IMR-90 (cell line): ENCODE measurements at regions not wholly inside any gene's neighbourhood (a gene's known extent, or its start where the extent isn't known, plus 50 kb on each side); places are given as distances from the start of the nearest gene placed in this dataset.

ENCODE experiments used
- ATAC-seq: fragments of 200-7000 bp; cut with Tn5 transposase; 2 replicates; pipeline ENCODE4 v1.9.1; 2020; ENCODE audit warnings: low read depth, mild to moderate bottlenecking, moderate library complexity
- BruUV-seq: library from RNA; stranded (reverse); fragments of 400-500 nt; replicated peaks from 2 replicates; lab custom pipeline; 2021; lab: Mats Ljungman, UMichigan
- CTCF ChIA-PET: fragments of 300-600 bp; formaldehyde crosslinking; extraction: SDS; loops from one replicate; lab custom pipeline; 2021; ENCODE audit warnings: antibody characterized with exemption; lab: Yijun Ruan, JAX
- POLR2A ChIA-PET: fragments of 300-600 bp; sonication (Branson Sonifier 250); formaldehyde crosslinking; loops from one replicate; lab custom pipeline; 2022; ENCODE audit warnings: antibody characterized with exemption; ENCODE audit not compliant: unreplicated experiment; lab: Charles Lee
- DNase-seq: peaks from one replicate; pipeline ENCODE4 v3.0.0; 2013
- H2AFZ ChIP-seq: replicated peaks from 2 replicates; pipeline ENCODE3; 2013; ENCODE audit warnings: low read length, mild to moderate bottlenecking; ENCODE audit not compliant: poor library complexity
- H2AK5ac ChIP-seq: 2 replicates; pipeline ENCODE4 v1.6.1; 2013; ENCODE audit warnings: low read depth, low read length, inconsistent platforms
- H2AK9ac ChIP-seq: replicated peaks from 2 replicates; pipeline ENCODE3; 2013; ENCODE audit warnings: mild to moderate bottlenecking, low read depth, low read length, moderate library complexity; ENCODE audit not compliant: poor library complexity
- H2BK120ac ChIP-seq: 2 replicates; pipeline ENCODE4 v1.6.1; 2013; ENCODE audit warnings: low read depth, low read length, inconsistent platforms
- H2BK15ac ChIP-seq: 3 replicates; pipeline ENCODE4 v1.6.1; 2013; ENCODE audit warnings: low read depth, low read length, inconsistent platforms
- H2BK20ac ChIP-seq: 2 replicates; pipeline ENCODE4 v1.6.1; 2013; ENCODE audit warnings: low read depth, mild to moderate bottlenecking, inconsistent platforms, low read length, moderate library complexity
- H2BK5ac ChIP-seq: 2 replicates; pipeline ENCODE4 v1.6.1; 2013; ENCODE audit warnings: mild to moderate bottlenecking, low read depth, low read length, inconsistent platforms; ENCODE audit not compliant: poor library complexity, severe bottlenecking
- H3K14ac ChIP-seq: replicated peaks from 2 replicates; pipeline ENCODE4 v1.6.1; 2013; ENCODE audit warnings: low read depth, low read length, inconsistent platforms
- H3K18ac ChIP-seq: 2 replicates; pipeline ENCODE4 v1.6.1; 2013; ENCODE audit warnings: low read depth, low read length, control low read depth
- H3K23ac ChIP-seq: 2 replicates; pipeline ENCODE4 v1.6.1; 2013; ENCODE audit warnings: low read depth, low read length, inconsistent platforms
- H3K27ac ChIP-seq: 2 replicates; pipeline ENCODE4 v1.5.1; 2013; ENCODE audit warnings: mild to moderate bottlenecking, control low read depth, low read length; ENCODE audit not compliant: insufficient read depth
- H3K27me3 ChIP-seq: 2 replicates; pipeline ENCODE4 v1.6.1; 2013; ENCODE audit warnings: low read length; ENCODE audit not compliant: control insufficient read depth, insufficient read depth
- H3K36me3 ChIP-seq: 2 replicates; pipeline ENCODE4 v1.6.1; 2013; ENCODE audit warnings: low read length, mixed read lengths; ENCODE audit not compliant: control insufficient read depth, insufficient read depth
- H3K4ac ChIP-seq: 2 replicates; pipeline ENCODE4 v1.6.1; 2013; ENCODE audit warnings: low read depth, low read length, inconsistent platforms
- H3K4me1 ChIP-seq: 2 replicates; pipeline ENCODE4 v1.6.1; 2013; ENCODE audit warnings: low read length, mixed read lengths; ENCODE audit not compliant: control insufficient read depth, insufficient read depth
- H3K4me2 ChIP-seq: 2 replicates; pipeline ENCODE4 v1.6.1; 2013; ENCODE audit warnings: low read depth, mild to moderate bottlenecking, control low read depth, low read length, moderate library complexity
- H3K4me3 ChIP-seq: 2 replicates; pipeline ENCODE4 v1.5.1; 2013; ENCODE audit warnings: low read depth, mild to moderate bottlenecking, control low read depth, low read length, moderate library complexity; ENCODE audit not compliant: insufficient read depth
- H3K56ac ChIP-seq: 2 replicates; pipeline ENCODE4 v1.6.1; 2013; ENCODE audit warnings: low read length, inconsistent platforms; ENCODE audit not compliant: insufficient read depth; ENCODE audit errors: extremely low read depth
- H3K79me1 ChIP-seq, 2 experiments: 2 replicates each; pipeline ENCODE4 v1.6.1; 2013; ENCODE audit warnings: low read length in 2 of 2, inconsistent platforms in 1 of 2, low read depth in 1 of 2
- H3K9ac ChIP-seq: 2 replicates; pipeline ENCODE4 v1.6.1; 2013; ENCODE audit warnings: low read depth, low read length, control low read depth
- H3K9me1 ChIP-seq: 2 replicates; pipeline ENCODE4 v1.6.1; 2013; ENCODE audit warnings: low read length, inconsistent platforms; ENCODE audit not compliant: insufficient read depth
- H3K9me3 ChIP-seq: 2 replicates; pipeline ENCODE4 v1.6.1; 2013; ENCODE audit warnings: low read length; ENCODE audit not compliant: control insufficient read depth, insufficient read depth
- H4K20me1 ChIP-seq: 2 replicates; pipeline ENCODE4 v1.6.1; 2013; ENCODE audit warnings: low read length, inconsistent platforms; ENCODE audit not compliant: insufficient read depth
- H4K5ac ChIP-seq: 2 replicates; pipeline ENCODE4 v1.6.1; 2013; ENCODE audit warnings: mild to moderate bottlenecking, low read depth, low read length, control low read depth
- H4K8ac ChIP-seq, 2 experiments: 2 replicates each; pipeline ENCODE4 v1.6.1; 2013; ENCODE audit warnings: low read depth in 2 of 2, low read length in 2 of 2, control low read depth in 1 of 2, inconsistent platforms in 1 of 2
- H4K91ac ChIP-seq: 2 replicates; pipeline ENCODE4 v1.6.1; 2013; ENCODE audit warnings: low read depth, low read length, inconsistent platforms; ENCODE audit not compliant: insufficient read depth
- RAD21 ChIP-seq: IDR thresholded peaks from 2 replicates; pipeline ENCODE4 v1.6.1; 2012; ENCODE audit warnings: low read length, improper control_type of control experiment
- SMC3 ChIP-seq: fragments of 150-350 bp; IDR thresholded peaks from 2 replicates; pipeline ENCODE4 v1.6.1; 2016; ENCODE audit warnings: low read depth, mild to moderate bottlenecking, antibody characterized with exemption, low read length, moderate library complexity
- WGBS, 2 experiments: methylation state at CpG; one replicate each; pipeline versions ENCODE4 v1.1.5 to v1.1.7; 2013; ENCODE audit warnings: missing lambda C conversion rate in 2 of 2; ENCODE audit not compliant: insufficient read length in 1 of 2; ENCODE audit errors: extremely low coverage in 2 of 2; 5-methylcytosine and 5-hydroxymethylcytosine counted together
- dilution Hi-C: fragments of 300-500 bp; cut with HindIII; formaldehyde crosslinking; loops from one replicate; pipeline ENCODE4 v1.14.3; 2018; ENCODE audit warnings: low sequenced_read_pairs; ENCODE audit not compliant: unreplicated experiment
- in situ Hi-C: fragments of 300-500 bp; cut with MboI; formaldehyde crosslinking; loops from 3 replicates; pipeline ENCODE4 v1.14.3; 2019; ENCODE audit warnings: low sequenced_read_pairs, inconsistent platforms, mixed read lengths
- intact Hi-C: fragments of 100-400 bp; cut with micrococcal nuclease; formaldehyde crosslinking; loops from 2 replicates; pipeline ENCODE4 v1.10.0; 2022

- no peaks in the 10 kb centered on the region for H3K9me1 ChIP-seq
- no peak overlapping the region for H3K4me3 ChIP-seq
- H4K8ac ChIP-seq = no peak overlapping the region
- DNase-seq = no peak
- H3K9me3 ChIP-seq = no peaks in the 10 kb centered on the region
- dilution Hi-C loops (no loop called here), in situ Hi-C loops (no loop called here), intact Hi-C loops (no loop called here)
- no peak overlapping the region for H2BK5ac ChIP-seq
- H3K23ac ChIP-seq = no peak overlapping the region
- no peak overlapping the region for H3K27ac ChIP-seq
- no TSS peak for BruUV-seq
- no peaks in the 10 kb centered on the region for H4K20me1 ChIP-seq
- ChIA-PET CTCF (no interaction called here), POLR2A (no interaction called here)
- H3K14ac ChIP-seq = no peak overlapping the region
- H4K91ac ChIP-seq = no peak overlapping the region
- WGBS, 2 experiments = 71% methylated on average over 2 of the region's 2 CpGs; no CpG with 5 or more reads in 1 of the 2 experiments
- no peak overlapping the region for H3K9ac ChIP-seq
- no peak overlapping the region for H4K5ac ChIP-seq
- no peaks in the 10 kb centered on the region for H3K4me1 ChIP-seq
- no peak overlapping the region for H2BK20ac ChIP-seq
- no peak for ATAC-seq
- H3K18ac ChIP-seq = no peak overlapping the region
- no peak overlapping the region for H2AK5ac ChIP-seq
- no peaks in the 10 kb centered on the region for H3K27me3 ChIP-seq
- no peak overlapping the region for H2BK15ac ChIP-seq
- no peak overlapping the region for H3K4ac ChIP-seq
- no peaks in the 10 kb centered on the region for H3K79me1 ChIP-seq
- H3K56ac ChIP-seq = no peak overlapping the region
- H3K36me3 ChIP-seq = no peaks in the 10 kb centered on the region
- no peak overlapping the region for H2AFZ ChIP-seq
- H2AK9ac ChIP-seq = no peak overlapping the region
- no peak for TF ChIP-seq SMC3
- no peak for TF ChIP-seq RAD21
- no peak overlapping the region for H3K4me2 ChIP-seq
- H2BK120ac ChIP-seq = no peak overlapping the region
These were observed 106.5 kb upstream of the LOC128125822 start for GRCh38 chr6:63465750-63466149.
